ENCODE measurements at regions not wholly inside any gene's neighbourhood (a gene's known extent, or its start where the extent isn't known, plus 50 kb on each side); places are given as distances from the start of the nearest gene placed in this dataset.
A peak's percentile ranks its signal among the peaks of the same experiment; 100 is the strongest.

GRCh38 chr16:59192551-59193199, 458.6 kb upstream of the GOT2 start:
- Histone ChIP-seq H3K27me3 (ENCODE audit: control insufficient read depth, insufficient read depth, low read length) (no peaks in the 10 kb centered on the region), H3K36me3 (ENCODE audit: control insufficient read depth, insufficient read depth, low read length) (no peaks in the 10 kb centered on the region), H3K4me3 (ENCODE audit: low read depth, low read length) (no peak overlapping the region)
- DNase-seq (ENCODE audit: low read depth), result no peak
- ChIA-PET POLR2A (no interaction called here), CTCF (interaction anchor here (0.6 to 1.6 kb wide), 5 partner anchors 11 to 1102 kb away, joined by 3 to 8 read pairs (median 5); no protein-coding TSS in a partner anchor)
- peak; percentile 58 for TF ChIP-seq CTCF (IDR thresholded peaks at IDR 0.05; ENCODE audit: insufficient read depth, low read depth, low read length)

- H3K27me3 ChIP-seq (ENCODE audit: control insufficient read depth, insufficient read depth, low read length), result no peaks in the 10 kb centered on the region
- H3K36me3 ChIP-seq (ENCODE audit: control insufficient read depth, insufficient read depth, low read length), result no peaks in the 10 kb centered on the region
- H3K4me3 ChIP-seq (ENCODE audit: low read depth, low read length), result no peak overlapping the region
- DNase-seq (ENCODE audit: low read depth), result no peak
- TF ChIP-seq CTCF (IDR thresholded peaks at IDR 0.05; ENCODE audit: insufficient read depth, low read depth, low read length), result no peak
- ChIA-PET CTCF (no interaction called here), POLR2A (no interaction called here)
These were observed 456.6 kb upstream of the GOT2 start for GRCh38 chr16:59190731-59191130.

GRCh38 chr16:59188029-59188428, 453.9 kb upstream of the GOT2 start:
- Histone ChIP-seq H3K27me3 (ENCODE audit: control insufficient read depth, insufficient read depth, low read length) (no peaks in the 10 kb centered on the region), H3K4me3 (ENCODE audit: low read depth, low read length) (no peak overlapping the region), H3K36me3 (ENCODE audit: control insufficient read depth, insufficient read depth, low read length) (no peaks in the 10 kb centered on the region)
- TF ChIP-seq CTCF (IDR thresholded peaks at IDR 0.05; ENCODE audit: insufficient read depth, low read depth, low read length), result no peak
- CTCF ChIA-PET, result no interaction called here
- no peak for DNase-seq (ENCODE audit: low read depth)
- POLR2A ChIA-PET, result no interaction called here

- POLR2A ChIA-PET, result no interaction called here
- Histone ChIP-seq H3K4me3 (ENCODE audit: low read depth, low read length) (no peak overlapping the region), H3K27me3 (ENCODE audit: control insufficient read depth, insufficient read depth, low read length) (no peaks in the 10 kb centered on the region), H3K36me3 (ENCODE audit: control insufficient read depth, insufficient read depth, low read length) (no peaks in the 10 kb centered on the region)
- TF ChIP-seq CTCF (IDR thresholded peaks at IDR 0.05; ENCODE audit: insufficient read depth, low read depth, low read length), result no peak
- no peak for DNase-seq (ENCODE audit: low read depth)
- CTCF ChIA-PET, result interaction anchor here (1.9 kb wide), 1 partner anchor 11 kb away, joined by 8 read pairs; no protein-coding TSS in a partner anchor
These were observed 447.8 kb upstream of the GOT2 start for GRCh38 chr16:59181821-59182420.

- H3K27me3 ChIP-seq (ENCODE audit: control insufficient read depth, insufficient read depth, low read length), result no peaks in the 10 kb centered on the region
- no peak for DNase-seq (ENCODE audit: low read depth)
- no peaks in the 10 kb centered on the region for H3K36me3 ChIP-seq (ENCODE audit: control insufficient read depth, insufficient read depth, low read length)
- ChIA-PET CTCF (interaction anchor here (1.9 kb wide), 1 partner anchor 13 kb away, joined by 8 read pairs; no protein-coding TSS in a partner anchor), POLR2A (no interaction called here)
- TF ChIP-seq CTCF (IDR thresholded peaks at IDR 0.05; ENCODE audit: insufficient read depth, low read depth, low read length), result no peak
- H3K4me3 ChIP-seq (ENCODE audit: low read depth, low read length), result no peak overlapping the region
These were observed 446.0 kb upstream of the GOT2 start for GRCh38 chr16:59180083-59180476.

Data from BJ (cell line).